GM06990 (cell line): ENCODE measurements at regions not wholly inside any gene's neighbourhood (a gene's known extent, or its start where the extent isn't known, plus 50 kb on each side); places are given as distances from the start of the nearest gene placed in this dataset.
A peak's percentile ranks its signal among the peaks of the same experiment; 100 is the strongest.

Experiments used
- DNase-seq: peaks from one replicate; pipeline ENCODE4 v3.0.0-alpha.2; 2011; ENCODE audit not compliant: insufficient read length; ENCODE audit errors: extremely low read depth
- H3K27me3 ChIP-seq: replicated peaks from 2 replicates; pipeline ENCODE4 v1.6.0; 2011; ENCODE audit warnings: low read length; ENCODE audit not compliant: control insufficient read depth, insufficient read depth
- H3K36me3 ChIP-seq: 2 replicates; pipeline ENCODE4 v1.5.1; 2011; ENCODE audit warnings: low read length; ENCODE audit not compliant: control insufficient read depth, insufficient read depth
- H3K4me3 ChIP-seq: replicated peaks from 2 replicates; pipeline ENCODE4 v1.5.1; 2011; ENCODE audit warnings: low read depth, mild to moderate bottlenecking, control low read depth, low read length
- TF ChIP-seq, protein P1 (sequence below): IDR thresholded peaks from 2 replicates; pipeline ENCODE4 v1.5.1; 2011; ENCODE audit warnings: low read length, control low read depth, mild to moderate bottlenecking, inconsistent platforms; ENCODE audit not compliant: insufficient read depth, poor library complexity, severe bottlenecking

DNA sequence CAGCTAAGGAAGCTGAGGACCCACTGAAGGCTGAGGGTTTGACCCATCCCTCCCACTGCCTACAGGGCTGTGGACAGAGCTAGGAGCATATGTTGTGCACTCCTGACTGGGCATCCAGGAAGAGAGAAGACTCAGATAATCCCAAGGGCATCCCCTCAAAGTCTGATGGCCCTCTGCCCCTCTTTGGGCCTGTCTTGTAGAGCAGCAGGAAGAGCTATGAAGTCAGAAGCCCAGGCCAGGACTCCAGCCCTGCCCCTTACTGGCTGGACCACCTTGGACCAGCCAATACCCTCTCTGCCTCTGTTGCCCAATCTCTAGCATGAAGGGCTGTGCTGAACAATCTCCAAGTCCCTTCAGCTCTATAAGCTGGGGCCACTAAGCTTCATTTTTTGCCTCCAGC is 210.8 kb downstream of the RPLP1 start:
- H3K4me3 ChIP-seq: no peak overlapping the region
- no peaks in the 10 kb centered on the region for H3K36me3 ChIP-seq
- no peak for DNase-seq
- no peaks in the 10 kb centered on the region; the same call in none of the 2 replicates for H3K27me3 ChIP-seq
- TF ChIP-seq, protein P1, sequence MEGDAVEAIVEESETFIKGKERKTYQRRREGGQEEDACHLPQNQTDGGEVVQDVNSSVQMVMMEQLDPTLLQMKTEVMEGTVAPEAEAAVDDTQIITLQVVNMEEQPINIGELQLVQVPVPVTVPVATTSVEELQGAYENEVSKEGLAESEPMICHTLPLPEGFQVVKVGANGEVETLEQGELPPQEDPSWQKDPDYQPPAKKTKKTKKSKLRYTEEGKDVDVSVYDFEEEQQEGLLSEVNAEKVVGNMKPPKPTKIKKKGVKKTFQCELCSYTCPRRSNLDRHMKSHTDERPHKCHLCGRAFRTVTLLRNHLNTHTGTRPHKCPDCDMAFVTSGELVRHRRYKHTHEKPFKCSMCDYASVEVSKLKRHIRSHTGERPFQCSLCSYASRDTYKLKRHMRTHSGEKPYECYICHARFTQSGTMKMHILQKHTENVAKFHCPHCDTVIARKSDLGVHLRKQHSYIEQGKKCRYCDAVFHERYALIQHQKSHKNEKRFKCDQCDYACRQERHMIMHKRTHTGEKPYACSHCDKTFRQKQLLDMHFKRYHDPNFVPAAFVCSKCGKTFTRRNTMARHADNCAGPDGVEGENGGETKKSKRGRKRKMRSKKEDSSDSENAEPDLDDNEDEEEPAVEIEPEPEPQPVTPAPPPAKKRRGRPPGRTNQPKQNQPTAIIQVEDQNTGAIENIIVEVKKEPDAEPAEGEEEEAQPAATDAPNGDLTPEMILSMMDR: no peak

DNA sequence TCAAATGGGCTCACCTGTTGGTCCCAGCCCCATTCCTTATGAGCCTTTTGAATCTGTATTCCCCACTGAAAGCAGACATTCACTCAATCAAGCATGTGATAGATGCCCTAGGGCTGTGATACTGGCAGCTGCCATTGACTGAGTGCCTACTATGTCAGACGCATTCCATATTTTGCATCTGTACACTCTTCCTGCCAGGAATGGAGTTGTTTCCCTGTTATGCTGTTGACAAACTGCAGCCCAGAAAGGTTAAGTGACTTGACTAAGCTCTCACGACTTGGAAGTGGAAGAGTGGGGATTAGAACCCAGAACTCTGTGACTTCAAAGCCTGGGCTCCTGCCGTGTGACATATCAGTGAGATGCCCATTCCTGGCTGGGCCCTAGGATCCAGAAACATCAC is 211.4 kb downstream of the RPLP1 start:
- Histone ChIP-seq H3K36me3 (no peaks in the 10 kb centered on the region), H3K27me3 (no peaks in the 10 kb centered on the region; the same call in 1 of the 2 replicates), H3K4me3 (no peak overlapping the region)
- TF ChIP-seq, protein P1: no peak
- DNase-seq: no peak

- no peaks in the 10 kb centered on the region for H3K27me3 ChIP-seq
- no peak for DNase-seq
- H3K36me3 ChIP-seq: no peaks in the 10 kb centered on the region
- no peak overlapping the region for H3K4me3 ChIP-seq
- TF ChIP-seq, protein P1: no peak
Observed at GRCh38 chr15:69664572-69665571, 212.3 kb downstream of the RPLP1 start.

DNA sequence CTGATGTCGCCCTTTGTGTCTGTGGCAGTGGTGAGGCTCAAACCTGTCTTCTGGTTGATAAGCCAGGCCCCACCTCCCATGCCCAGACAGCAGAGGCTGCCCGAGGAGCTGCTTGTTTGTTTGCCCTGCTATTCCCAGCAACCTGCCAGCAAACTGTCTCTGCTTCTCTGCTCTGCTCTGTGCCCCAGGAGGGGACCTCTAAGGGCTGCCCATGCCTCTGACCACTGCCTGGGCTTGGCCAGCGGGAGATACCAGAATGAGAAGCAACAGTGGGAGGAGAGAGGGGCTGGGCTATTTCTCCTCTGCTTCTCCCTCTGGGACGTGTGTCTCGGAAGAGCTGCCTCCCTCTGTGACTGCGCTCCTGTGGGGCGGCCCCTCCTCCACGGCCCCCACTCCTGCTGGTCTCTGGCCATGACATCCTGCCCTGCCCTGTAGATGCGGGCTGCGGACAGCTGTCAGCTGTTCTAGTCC is 213.1 kb downstream of the RPLP1 start:
- Histone ChIP-seq H3K4me3 (no peak overlapping the region), H3K36me3 (no peaks in the 10 kb centered on the region), H3K27me3 (no peaks in the 10 kb centered on the region)
- no peak for DNase-seq
- TF ChIP-seq, protein P1: no peak

- Histone ChIP-seq H3K27me3 (no peaks in the 10 kb centered on the region), H3K36me3 (no peaks in the 10 kb centered on the region), H3K4me3 (no peak overlapping the region)
- TF ChIP-seq, protein P1: no peak
- peak; percentile 61 for DNase-seq
Observed at GRCh38 chr15:69666441-69666882, 213.8 kb downstream of the RPLP1 start.
